ENCODE measurements at regions not wholly inside any gene's neighbourhood (a gene's known extent, or its start where the extent isn't known, plus 50 kb on each side); places are given as distances from the start of the nearest gene placed in this dataset.

DNA sequence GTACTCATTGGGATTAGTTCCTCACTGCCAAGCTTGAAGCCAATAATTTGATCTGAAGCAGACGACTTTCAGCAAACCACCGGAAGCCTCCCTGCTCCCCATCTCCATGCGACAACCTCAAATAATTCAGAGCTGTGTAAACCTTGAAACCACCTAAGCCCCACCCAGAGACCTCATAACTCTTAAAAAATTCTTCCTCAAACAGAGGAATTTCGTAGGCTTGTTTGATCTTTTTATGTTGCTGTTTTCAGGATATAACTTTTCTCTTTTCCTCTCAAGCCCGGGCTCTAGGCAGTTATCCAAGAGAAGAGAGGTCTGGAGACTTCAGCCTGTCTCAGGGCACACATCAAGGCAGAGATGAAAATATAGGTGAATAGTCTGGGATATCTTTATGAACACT, 311.6 kb downstream of the KCNRG start:
- DNase-seq = no peak

- DNase-seq = no peak
These were observed 319.0 kb downstream of the KCNRG start for GRCh38 chr13:50334115-50334778.

GRCh38 chr13:50334944-50335343, 319.7 kb downstream of the KCNRG start:
- no peak for DNase-seq

DNA sequence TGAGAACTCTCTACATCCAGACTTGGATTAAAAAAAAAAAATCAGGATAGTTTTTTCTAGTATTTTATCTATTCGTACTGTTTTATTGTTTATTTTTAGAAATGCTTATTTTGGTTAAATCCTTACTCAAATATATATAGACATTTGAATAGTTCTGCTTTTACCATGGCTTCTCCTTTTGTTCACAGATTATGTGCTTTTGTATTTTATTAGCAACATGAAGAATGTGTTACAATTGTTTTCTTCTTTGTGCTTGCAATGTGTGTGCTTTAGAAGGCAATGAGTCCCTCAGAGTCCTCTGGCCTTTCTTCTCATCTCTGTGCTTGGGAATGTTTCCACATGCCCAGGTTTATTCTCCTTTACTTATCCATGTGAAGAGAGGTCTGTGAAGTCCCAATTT, 324.0 kb downstream of the KCNRG start:
- DNase-seq = no peak

- no peak for DNase-seq
These were observed 324.9 kb downstream of the KCNRG start for GRCh38 chr13:50340146-50340545.

- no peak for DNase-seq
These were observed 325.5 kb downstream of the KCNRG start for GRCh38 chr13:50340551-50341287.

DNA sequence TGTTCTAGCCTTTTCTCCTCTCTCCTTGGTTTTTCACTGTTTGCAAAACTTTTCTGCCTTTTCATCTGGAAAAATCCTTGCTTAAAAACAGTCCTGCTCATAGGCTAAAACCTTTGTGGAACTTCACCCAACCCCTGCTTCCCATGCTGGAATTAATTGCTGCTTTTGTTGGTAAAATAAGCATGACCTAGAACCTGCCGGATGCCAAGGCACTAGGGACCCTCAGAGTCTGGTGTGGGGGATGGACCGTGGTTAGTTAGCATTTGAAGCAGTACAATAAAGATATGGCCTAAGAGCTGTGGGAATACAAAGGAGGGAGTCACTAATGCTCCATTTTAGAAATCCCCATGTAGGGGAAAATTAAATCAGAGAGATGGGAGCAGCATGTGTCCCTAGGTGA, 326.3 kb downstream of the KCNRG start:
- no peak for DNase-seq

- no peak for DNase-seq
These were observed 329.5 kb downstream of the KCNRG start for GRCh38 chr13:50344717-50345116.

DNA sequence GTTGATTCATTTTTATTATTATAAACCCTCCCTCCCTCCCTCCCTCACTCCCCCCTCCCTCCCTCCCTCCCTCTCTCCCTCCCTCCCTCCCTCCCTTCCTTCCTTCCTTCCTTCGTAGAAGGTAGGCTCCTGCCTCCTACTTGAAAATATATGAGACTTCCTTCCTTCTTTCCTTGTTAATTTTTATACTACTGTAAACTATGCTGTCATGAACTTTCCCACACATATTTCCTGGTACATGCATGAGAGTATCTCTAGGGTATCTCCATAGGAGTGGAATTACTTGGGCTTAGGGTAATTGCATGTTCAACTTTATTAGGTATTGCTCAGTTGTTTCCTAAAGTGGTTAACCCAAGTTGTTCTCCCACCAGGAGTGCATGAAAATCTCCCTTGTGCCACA, 330.6 kb downstream of the KCNRG start:
- no peak for DNase-seq

- no peak for DNase-seq
These were observed 333.1 kb downstream of the KCNRG start for GRCh38 chr13:50348371-50348770.

DNA sequence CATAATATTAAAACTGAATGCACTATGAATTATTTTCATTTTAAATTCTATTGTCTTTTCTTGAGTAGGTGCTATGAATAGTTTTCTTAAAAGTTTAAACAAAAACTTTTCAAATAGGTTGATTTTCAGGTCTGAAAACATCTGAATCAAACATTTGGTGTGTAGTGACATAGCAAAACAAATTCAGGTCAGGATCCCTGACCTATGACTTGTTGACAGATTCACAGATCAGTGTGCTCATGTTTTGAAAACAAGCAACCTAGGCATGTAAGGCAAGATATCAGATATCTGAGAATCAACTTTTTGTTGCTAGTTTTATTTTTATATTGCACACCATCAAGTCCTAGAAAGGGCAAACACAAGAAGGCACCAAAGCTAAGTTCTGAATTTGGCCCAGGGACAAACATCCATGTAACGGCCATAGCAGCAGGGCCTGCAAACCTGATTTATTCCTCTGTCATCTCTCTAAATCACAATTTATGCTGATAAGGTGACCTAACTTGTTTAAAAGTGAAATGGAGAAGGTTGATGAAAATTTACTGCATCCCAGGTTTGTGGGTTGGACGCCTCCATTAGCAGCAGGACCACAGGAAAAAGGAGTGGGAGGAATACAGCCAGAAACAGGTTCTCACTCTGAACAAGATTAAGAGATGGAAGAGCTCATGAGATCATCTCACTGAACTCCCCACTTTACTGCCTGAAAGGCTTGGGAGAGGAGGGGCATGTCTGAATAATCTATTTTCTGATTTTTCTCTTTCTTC, 337.7 kb downstream of the KCNRG start:
- DNase-seq = no peak

- DNase-seq = no peak
These were observed 338.6 kb downstream of the KCNRG start for GRCh38 chr13:50353651-50354415.

GRCh38 chr13:50355797-50356196, 340.6 kb downstream of the KCNRG start:
- DNase-seq = no peak

DNA sequence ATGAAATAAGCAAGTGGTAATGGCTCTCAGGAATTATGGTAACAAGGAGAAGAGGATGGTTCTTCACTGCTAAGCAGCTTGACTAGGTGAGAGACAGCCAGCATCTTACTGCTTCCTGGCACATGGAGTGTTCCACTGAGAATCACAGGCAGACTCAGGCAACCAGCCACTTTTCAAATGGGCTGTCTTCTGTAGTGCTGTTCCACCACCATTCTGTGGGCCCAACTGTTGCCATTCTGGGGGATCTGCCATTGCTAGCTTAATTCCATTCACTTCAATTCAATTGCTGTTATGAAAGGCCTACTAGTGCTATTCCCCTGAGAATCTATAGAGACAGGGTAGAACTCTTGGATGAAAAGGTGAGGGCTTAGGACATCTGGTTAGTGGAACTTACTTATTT, 341.9 kb downstream of the KCNRG start:
- DNase-seq = no peak

- no peak for DNase-seq
These were observed 342.4 kb downstream of the KCNRG start for GRCh38 chr13:50357586-50358118.

GRCh38 chr13:50358231-50359040, 343.2 kb downstream of the KCNRG start:
- no peak for DNase-seq

DNA sequence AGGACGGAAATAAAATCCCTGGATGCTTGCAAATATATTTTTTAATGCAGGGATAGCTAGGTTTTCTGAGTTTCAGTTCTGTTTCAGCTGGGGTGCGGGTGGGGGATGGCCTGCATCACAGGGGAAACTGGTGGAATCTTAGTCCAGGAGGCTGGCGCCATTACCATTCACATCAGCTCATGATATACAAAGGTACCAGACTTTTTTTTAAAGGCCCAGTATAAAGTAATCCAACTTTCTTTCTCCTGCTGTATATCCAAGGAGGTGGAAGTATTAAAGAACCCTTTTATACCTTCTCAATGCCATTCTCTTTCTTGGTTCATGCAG, 343.8 kb downstream of the KCNRG start:
- DNase-seq = no peak

DNA sequence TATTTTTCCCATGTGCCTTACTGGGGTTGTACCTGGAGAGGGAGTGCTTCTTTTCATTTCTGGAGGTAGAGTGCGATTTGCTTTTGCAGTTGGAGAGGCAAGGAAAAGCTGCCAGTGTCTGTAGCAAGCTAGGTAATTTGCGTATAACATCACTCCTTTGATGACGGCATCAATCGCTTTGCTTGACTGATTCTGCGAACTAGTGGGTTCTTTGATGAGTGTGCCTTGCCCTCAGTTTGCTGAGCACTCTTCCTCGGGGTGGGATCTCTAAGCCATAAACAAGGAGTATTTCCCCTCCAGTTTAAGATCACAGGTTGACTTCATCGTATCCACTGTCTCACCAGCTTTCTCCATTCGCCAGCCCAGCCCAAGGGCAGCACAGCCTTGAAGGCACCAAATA, 344.5 kb downstream of the KCNRG start:
- DNase-seq = no peak

DNA sequence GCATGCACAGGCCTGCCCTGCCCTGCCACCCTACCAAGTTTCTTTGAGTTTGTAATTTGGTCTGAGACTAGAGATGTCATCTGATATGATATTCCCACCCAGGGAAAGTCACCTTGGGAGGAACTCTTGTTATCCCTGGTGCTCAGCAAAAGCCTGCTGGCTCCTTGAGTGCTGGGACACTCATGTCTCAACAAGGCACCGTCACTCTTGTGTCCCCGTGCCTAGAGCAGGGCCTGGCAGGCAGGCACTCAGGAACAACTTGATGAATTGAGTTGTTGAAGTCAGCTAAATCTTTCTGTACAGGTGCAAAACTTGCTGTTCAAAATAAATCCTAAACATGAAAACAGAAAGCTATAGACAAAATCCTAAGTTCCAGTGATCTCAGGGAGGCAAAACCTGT, 345.4 kb downstream of the KCNRG start:
- DNase-seq = no peak

GRCh38 chr13:50361282-50361681, 346.0 kb downstream of the KCNRG start:
- DNase-seq = no peak

GRCh38 chr13:50365408-50366391, 350.5 kb downstream of the KCNRG start:
- peak; percentile 28 to 62 for DNase-seq
